HPDE6-E6E7 (cell line): ENCODE measurements at regions not wholly inside any gene's neighbourhood (a gene's known extent, or its start where the extent isn't known, plus 50 kb on each side); places are given as distances from the start of the nearest gene placed in this dataset.

Experiments used
- DNase-seq: peaks from one replicate; pipeline ENCODE4 v3.0.0; 2011; ENCODE audit warnings: missing footprints; ENCODE audit errors: extremely low spot score

- DNase-seq: no peak
Observed at GRCh38 chr2:120916446-120916845, 180.8 kb downstream of the GLI2 start.

DNA sequence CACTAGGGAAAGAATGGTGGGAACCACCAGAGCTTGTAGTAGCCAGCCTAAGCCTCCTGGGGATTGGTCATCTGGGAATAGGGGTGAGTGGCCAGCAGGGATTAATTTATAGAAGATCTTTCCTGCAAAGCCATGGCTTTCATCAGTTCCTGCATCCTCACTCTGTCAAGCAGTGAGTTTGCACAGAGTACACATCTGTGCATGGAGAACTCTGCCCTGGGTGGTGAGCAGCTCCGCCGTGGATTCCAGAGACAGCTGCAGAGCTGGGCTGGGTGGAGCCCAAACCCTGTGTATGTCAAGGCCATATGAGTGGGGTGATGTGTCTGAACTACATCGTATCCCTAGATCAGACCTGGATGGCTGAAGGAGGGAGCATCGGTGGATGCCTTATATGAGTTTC is 182.2 kb downstream of the GLI2 start:
- DNase-seq: no peak

- no peak for DNase-seq
Observed at GRCh38 chr2:120919216-120919615, 183.5 kb downstream of the GLI2 start.

DNA sequence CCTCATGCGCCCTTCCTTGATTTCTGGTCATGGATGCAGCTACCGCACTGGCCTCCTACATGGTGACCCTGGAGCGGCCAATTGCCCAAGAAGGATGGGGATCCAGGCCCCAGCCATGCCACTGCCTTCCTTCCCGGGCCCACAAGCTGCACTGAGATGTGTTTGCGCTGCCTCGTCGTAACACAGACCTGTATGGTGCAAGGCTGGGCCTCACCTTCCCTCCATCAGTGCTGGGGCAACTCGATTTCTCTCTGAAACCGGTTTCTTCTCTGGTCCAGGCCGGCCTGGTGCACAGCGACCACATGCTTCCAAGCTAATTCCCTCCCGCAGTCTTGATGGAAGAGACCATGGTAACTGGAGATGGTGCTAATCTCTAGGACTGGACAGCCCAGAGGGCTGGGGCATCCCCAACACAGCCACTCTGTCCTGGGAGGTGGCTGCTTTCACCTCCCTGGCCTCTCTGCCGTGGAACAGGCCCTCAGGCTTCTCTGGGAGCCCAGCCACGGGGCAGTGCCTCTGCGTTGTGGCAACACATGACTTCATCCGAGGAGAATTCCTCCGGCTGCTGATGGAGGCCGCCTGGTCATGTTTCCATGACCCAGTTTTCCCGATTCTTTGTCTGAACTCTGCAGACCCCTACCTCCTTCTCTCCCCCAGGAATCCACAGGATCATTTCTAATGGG is 184.2 kb downstream of the GLI2 start:
- no peak for DNase-seq

DNA sequence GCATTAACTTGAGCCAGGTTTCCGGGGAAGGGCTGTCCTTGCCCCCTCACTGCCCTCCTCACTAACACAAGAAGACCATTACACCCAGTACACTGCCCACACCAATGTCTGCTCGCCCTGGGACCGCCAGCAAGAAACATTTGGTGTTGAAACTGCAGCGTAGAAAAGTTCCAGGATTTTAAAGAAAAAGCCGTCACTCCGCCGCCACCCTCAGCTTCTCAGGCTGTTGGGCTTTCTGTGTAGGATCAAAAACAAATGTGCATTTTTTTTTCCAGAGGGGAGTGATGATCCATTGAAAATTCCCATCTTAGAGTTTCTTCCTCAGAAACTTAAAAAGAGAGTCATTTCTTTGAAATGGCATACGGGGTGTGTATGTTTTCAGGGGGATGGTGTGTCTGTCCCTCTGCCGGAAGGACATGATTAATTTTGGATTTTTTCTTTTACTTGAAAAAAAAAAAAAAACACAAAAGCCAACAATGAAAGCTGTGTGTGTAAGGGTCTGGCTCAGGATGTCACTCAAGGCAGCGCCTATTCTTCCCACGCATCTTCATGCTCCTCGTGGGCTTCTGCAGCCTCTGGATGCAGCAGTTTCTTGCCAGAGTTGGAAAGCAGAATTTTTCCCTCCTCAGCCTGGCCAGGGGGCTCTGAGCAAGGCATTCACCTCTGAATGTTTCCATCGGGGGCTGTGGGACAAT is 184.9 kb downstream of the GLI2 start:
- no peak for DNase-seq

- no peak for DNase-seq
Observed at GRCh38 chr2:120921457-120921856, 185.8 kb downstream of the GLI2 start.

DNA sequence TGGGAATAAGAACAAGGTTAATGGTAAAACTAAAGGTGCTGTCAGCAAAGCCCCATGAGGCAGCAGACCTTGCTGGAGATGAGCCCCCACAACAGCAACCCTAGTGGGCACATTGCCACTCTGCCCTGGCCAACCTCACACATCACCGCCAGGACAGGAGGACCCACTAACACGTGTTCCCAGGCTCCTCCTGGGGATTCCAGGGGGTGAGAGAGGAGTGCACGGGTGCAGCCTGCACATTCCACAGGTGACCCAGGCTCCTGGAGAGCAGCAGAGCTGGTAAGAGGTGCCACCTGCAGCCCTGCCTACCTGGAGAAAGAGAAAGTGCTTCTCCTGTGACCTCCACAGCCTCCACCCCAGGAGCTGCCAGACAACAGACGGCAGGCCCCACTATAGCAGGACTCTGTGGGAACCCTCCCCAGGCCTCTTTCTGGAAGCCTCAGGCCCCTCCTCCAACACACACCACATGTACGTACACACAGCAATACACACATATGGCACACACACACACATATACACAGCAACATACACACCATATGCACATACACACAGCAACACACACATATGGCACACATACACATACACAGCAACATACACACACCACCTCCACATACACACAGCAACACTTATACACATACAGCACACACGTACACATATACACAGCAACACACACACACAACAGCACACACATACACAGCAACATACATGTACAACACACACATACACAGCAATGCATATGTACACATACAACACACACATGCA is 187.1 kb downstream of the GLI2 start:
- no peak for DNase-seq

- DNase-seq: no peak
Observed at GRCh38 chr2:120923426-120923825, 187.8 kb downstream of the GLI2 start.

DNA sequence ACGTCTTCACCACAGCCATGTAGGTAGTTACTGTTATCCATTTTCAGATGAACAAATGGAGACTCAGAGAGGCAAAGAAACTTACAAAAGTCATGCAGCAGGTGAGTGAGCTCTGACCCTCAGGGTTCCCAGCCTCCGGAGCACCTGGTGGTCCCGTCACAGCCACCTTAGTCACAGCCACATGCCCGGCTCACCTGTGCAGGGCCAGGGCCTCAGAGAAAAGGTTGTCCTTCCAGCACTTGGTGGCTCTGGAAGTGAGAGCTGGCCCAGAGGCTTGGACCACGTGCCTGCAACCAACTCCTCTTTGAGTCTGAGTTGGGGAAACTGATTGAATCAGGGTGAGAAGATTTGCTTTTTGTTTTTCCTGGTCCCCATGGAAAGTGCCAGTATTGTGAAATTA is 189.3 kb downstream of the GLI2 start:
- no peak for DNase-seq

GRCh38 chr2:120926463-120927264 is 191.0 kb downstream of the GLI2 start:
- DNase-seq: no peak

- DNase-seq: no peak
Observed at GRCh38 chr2:120927265-120927628, 191.6 kb downstream of the GLI2 start.

- DNase-seq: no peak
Observed at GRCh38 chr2:120929829-120930228, 194.2 kb downstream of the GLI2 start.

GRCh38 chr2:120930236-120930635 is 194.6 kb downstream of the GLI2 start:
- DNase-seq: no peak

DNA sequence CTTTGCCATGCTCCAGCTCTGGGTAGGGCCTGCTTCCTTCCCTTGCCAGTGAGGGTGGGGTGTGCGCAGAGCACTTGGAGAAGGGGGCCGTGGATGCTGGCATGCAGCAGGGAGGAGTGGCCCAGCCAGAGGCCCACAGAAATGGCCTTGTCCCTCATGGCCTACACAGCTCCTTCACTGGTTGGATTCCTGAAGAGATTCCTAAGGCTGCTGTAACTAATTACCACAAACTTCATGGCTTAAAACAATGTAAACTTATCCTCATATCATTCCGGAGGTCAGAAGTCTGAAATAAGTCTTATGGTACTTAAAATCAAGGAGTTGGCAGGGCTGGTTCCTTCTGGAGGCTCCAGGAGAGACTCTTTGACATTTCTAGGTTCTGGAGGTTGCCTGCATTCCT is 195.2 kb downstream of the GLI2 start:
- no peak for DNase-seq

GRCh38 chr2:120932472-120932871 is 196.8 kb downstream of the GLI2 start:
- no peak for DNase-seq

DNA sequence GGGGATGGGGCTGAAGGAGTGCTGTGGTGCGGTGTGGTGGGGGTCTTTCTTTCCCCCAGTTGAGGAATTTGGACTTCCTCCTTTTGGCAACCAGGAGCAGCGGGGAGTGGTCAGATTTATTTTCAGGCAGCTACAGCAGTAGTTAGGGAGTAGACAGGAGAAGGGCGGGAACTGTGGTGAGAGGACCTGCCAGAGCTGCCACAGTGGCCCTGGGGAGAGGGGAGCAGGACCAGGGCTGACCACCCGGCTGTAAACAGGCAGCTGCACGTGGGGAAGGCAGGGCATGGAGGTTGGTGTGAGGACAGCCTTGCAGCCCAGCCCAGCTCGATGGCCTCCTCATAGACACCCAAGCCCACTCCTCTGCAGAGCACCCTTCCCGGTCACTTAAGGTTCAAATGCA is 197.2 kb downstream of the GLI2 start:
- DNase-seq: no peak

- no peak for DNase-seq
Observed at GRCh38 chr2:120933693-120934573, 198.3 kb downstream of the GLI2 start.

DNA sequence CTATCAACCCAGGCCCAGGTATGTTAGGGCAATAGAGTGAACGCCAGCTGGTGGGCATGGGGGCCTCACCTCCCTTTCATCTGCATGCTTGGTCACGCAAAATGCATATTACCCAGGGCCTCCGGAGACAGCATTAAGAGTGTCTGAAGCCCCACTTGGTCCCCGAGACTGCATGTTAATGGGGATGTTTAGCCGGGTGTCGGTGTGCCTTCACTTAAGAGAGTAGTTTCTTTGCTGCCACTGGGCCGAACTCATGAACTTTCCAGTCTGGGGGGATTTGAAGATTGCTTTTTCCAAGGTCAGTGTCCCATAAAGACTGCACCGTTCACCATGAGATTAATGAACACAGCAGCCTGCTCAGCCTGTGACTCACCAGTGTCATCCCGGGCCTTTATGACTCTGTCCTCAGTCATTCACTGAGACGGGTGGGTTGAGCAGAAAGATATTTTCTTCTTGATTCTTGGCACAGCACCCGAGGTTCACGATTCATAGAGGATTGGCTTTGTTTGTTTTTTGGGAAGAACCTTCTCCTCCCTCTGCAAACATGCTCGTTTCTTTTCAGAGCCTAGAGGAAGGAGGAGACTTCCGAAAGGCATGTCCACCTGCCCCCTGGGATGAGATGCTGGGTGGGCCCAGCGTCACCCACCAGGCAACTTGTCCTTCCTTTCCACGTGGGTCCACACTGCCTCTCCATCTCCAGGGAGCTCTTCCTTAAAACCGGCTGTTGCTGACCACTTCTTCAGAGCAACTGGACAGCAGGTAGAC is 199.1 kb downstream of the GLI2 start:
- DNase-seq: peak; percentile 95

DNA sequence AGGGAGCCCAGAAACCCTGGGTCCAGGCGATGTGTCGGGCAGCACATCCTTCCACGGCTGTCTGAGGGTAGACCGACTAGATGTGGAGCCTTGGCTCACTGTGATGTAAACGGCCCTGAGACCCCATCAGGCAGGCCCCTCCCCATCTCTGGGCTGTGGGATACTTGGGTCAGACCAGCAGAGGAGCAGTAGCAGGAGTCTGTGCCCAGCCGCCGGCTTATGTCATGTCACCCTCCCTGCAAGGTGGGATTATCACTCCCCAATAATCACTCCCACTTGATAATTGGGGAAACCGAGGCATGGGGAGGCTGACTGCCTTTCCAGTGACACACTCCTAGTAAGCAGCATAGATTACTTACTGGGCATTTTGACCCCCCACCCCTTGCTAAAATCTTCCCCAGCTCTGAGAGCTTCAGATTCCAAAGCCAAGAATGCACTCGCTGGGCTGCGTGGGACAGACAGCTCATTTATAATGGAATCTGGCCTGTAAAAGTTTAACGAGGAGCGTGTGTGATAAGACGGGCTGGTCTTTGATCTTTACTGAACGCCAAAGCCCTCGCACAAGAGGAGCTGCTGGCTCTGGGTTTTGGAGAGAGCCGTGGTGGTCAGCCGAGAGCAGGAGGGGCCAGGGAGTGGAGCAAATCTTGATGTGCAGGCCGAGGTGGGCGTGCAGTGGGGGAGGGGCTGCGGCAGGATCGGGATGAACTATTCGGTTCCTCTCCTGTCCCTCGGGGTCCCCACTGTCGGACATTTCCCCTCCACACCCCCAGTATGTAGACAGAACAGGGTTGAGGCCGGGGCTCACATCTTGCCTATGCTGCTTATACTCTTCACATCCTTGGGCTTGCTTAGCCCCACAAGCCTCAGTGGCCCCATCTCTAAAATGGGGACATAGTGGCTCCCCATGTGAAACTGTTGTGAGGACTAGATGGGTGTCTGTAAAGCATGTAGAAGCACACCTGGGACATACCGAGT is 200.0 kb downstream of the GLI2 start:
- no peak for DNase-seq
